ENCODE measurements at regions not wholly inside any gene's neighbourhood (a gene's known extent, or its start where the extent isn't known, plus 50 kb on each side); places are given as distances from the start of the nearest gene placed in this dataset.

- no peak for TF ChIP-seq CTCF (IDR thresholded peaks at IDR 0.05)
- Histone ChIP-seq H3K36me3 (ENCODE audit: insufficient read depth in 1 of 2, low read depth in 1 of 2) (no peaks in the 10 kb centered on the region), H3K27me3 (ENCODE audit: insufficient read depth in 3 of 3, low read length in 2 of 3) (no peaks in the 10 kb centered on the region), H3K4me1 (no peaks in the 10 kb centered on the region), H3K27ac (no peak overlapping the region), H3K9me3 (no peaks in the 10 kb centered on the region), H3K4me3 (no peak overlapping the region)
- intact Hi-C loops (cut with DNase I): no loop called here
- DNase-seq (no peak), ATAC-seq (no peak)
- 74 to 82% (median 79%) methylated on average over 4 of the region's 4 CpGs for WGBS, 3 donors
These were observed 378.9 kb downstream of the CAAP1 start for GRCh38 chr9:26513730-26514129.

- Histone ChIP-seq H3K4me3 (no peak overlapping the region), H3K36me3 (ENCODE audit: insufficient read depth in 1 of 2, low read depth in 1 of 2) (no peaks in the 10 kb centered on the region), H3K4me1 (no peaks in the 10 kb centered on the region), H3K9me3 (no peaks in the 10 kb centered on the region), H3K27me3 (ENCODE audit: insufficient read depth in 3 of 3, low read length in 2 of 3) (no peaks in the 10 kb centered on the region), H3K27ac (no peak overlapping the region)
- DNase-seq: no peak
- no peak for ATAC-seq
- WGBS, 3 donors: 69 to 87% (median 80%) methylated on average over 3 of the region's 3 CpGs
- intact Hi-C loops (cut with DNase I): no loop called here
- TF ChIP-seq CTCF (IDR thresholded peaks at IDR 0.05): no peak
These were observed 382.5 kb downstream of the CAAP1 start for GRCh38 chr9:26510137-26510536.

GRCh38 chr9:26508897-26509296 lies 383.7 kb downstream of the CAAP1 start:
- Histone ChIP-seq H3K36me3 (ENCODE audit: insufficient read depth in 1 of 2, low read depth in 1 of 2) (no peaks in the 10 kb centered on the region), H3K4me1 (no peaks in the 10 kb centered on the region), H3K4me3 (no peak overlapping the region), H3K27me3 (ENCODE audit: insufficient read depth in 3 of 3, low read length in 2 of 3) (no peaks in the 10 kb centered on the region), H3K9me3 (no peaks in the 10 kb centered on the region), H3K27ac (no peak overlapping the region)
- no peak for TF ChIP-seq CTCF (IDR thresholded peaks at IDR 0.05)
- no peak for DNase-seq
- ATAC-seq: no peak
- WGBS, 3 donors: 88 to 97% (median 90%) methylated on average over 3 of the region's 3 CpGs
- intact Hi-C loops (cut with DNase I): no loop called here

- 24 to 38% (median 32%) methylated on average over 2 of the region's 2 CpGs for WGBS, 3 donors
- DNase-seq (no peak), ATAC-seq (no peak)
- TF ChIP-seq CTCF (IDR thresholded peaks at IDR 0.05): no peak
- no peaks in the 10 kb centered on the region for H3K27me3 ChIP-seq (ENCODE audit: insufficient read depth in 3 of 3, low read length in 2 of 3)
- no peaks in the 10 kb centered on the region for H3K9me3 ChIP-seq
- H3K4me3 ChIP-seq: no peak overlapping the region
- intact Hi-C loops (cut with DNase I): no loop called here
- H3K27ac ChIP-seq: no peak overlapping the region
- H3K36me3 ChIP-seq (ENCODE audit: insufficient read depth in 1 of 2, low read depth in 1 of 2): no peaks in the 10 kb centered on the region
- no peaks in the 10 kb centered on the region for H3K4me1 ChIP-seq
These were observed 388.5 kb downstream of the CAAP1 start for GRCh38 chr9:26504057-26504456.

GRCh38 chr9:26502311-26502710 lies 390.3 kb downstream of the CAAP1 start:
- 51 to 62% (median 52%) methylated on average over 3 of the region's 3 CpGs for WGBS, 3 donors
- ATAC-seq (no peak), DNase-seq (no peak)
- TF ChIP-seq CTCF (IDR thresholded peaks at IDR 0.05): no peak
- H3K27me3 ChIP-seq (ENCODE audit: insufficient read depth in 3 of 3, low read length in 2 of 3): no peaks in the 10 kb centered on the region
- intact Hi-C loops (cut with DNase I): no loop called here
- no peak overlapping the region for H3K27ac ChIP-seq
- H3K9me3 ChIP-seq: peaks cover 5% of the 10 kb centered on the region
- H3K36me3 ChIP-seq (ENCODE audit: insufficient read depth in 1 of 2, low read depth in 1 of 2): no peaks in the 10 kb centered on the region
- no peaks in the 10 kb centered on the region for H3K4me1 ChIP-seq
- no peak overlapping the region for H3K4me3 ChIP-seq

All from psoas muscle (tissue), 7 donors.